Cardiac fibroblast (primary cell): ENCODE measurements at regions not wholly inside any gene's neighbourhood (a gene's known extent, or its start where the extent isn't known, plus 50 kb on each side); places are given as distances from the start of the nearest gene placed in this dataset.

ENCODE experiments used
- DNase-seq, 2 donors: peaks; one replicate each; pipeline versions ENCODE4 v3.0.0 to v3.0.0-alpha.2; 2010; ENCODE audit warnings: low read depth in 2 of 2
- H3K4me3 ChIP-seq, 2 donors: replicated peaks in 1 of 2; 1 replicate in 1 of 2; 2 replicates in 1 of 2; pipeline ENCODE4 v1.5.1; 2011; ENCODE audit warnings: low read depth in 2 of 2, low read length in 2 of 2, mild to moderate bottlenecking in 2 of 2, moderate library complexity in 1 of 2
- TF ChIP-seq, protein P1 (sequence below): IDR thresholded peaks from one replicate; pipeline ENCODE4 v1.5.1; 2011; ENCODE audit warnings: low read depth, mild to moderate bottlenecking, low read length, inconsistent platforms

DNA sequence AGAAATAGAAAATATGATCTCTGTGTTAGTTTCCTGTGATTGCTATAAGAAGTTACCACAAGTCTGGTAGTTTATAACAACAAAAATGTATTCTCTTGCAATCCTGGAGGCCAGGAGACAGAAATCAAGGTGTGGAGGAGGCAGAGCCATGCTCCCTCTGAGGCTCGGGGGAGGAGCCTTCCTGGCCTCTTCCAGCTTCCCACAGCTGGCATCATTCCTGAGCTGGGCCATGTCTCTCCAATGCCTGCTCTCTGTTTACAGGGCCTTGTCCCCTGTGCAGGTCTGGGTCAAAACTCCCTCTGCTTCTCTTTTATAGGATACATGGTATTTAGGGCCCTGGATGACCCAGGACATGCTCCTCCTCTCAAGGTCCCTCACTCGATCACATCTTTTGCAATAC lies 81.3 kb upstream of the RET start:
- TF ChIP-seq, protein P1, sequence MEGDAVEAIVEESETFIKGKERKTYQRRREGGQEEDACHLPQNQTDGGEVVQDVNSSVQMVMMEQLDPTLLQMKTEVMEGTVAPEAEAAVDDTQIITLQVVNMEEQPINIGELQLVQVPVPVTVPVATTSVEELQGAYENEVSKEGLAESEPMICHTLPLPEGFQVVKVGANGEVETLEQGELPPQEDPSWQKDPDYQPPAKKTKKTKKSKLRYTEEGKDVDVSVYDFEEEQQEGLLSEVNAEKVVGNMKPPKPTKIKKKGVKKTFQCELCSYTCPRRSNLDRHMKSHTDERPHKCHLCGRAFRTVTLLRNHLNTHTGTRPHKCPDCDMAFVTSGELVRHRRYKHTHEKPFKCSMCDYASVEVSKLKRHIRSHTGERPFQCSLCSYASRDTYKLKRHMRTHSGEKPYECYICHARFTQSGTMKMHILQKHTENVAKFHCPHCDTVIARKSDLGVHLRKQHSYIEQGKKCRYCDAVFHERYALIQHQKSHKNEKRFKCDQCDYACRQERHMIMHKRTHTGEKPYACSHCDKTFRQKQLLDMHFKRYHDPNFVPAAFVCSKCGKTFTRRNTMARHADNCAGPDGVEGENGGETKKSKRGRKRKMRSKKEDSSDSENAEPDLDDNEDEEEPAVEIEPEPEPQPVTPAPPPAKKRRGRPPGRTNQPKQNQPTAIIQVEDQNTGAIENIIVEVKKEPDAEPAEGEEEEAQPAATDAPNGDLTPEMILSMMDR = no peak
- no peak for DNase-seq
- no peak overlapping the region for H3K4me3 ChIP-seq

DNA sequence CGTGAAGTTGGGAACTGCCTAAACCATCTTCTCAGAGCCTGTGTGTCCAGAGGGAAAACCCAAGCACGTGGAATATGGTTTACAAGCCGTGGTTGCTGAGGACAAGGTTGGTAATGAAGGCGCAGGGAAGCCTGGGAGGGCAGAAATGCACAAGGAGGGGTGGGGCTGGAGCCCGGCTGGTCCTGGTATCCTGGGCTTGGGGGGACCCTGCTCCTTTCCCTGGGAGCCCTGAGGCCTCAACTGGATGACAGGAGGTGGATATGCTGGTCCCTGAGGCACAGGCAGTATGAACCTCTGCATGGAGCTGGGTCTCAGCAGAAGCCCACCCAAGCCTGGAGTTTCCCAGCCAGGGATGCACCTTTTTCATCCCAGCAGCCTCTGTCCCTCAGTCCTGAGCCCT lies 80.3 kb upstream of the RET start:
- no peak for DNase-seq

DNA sequence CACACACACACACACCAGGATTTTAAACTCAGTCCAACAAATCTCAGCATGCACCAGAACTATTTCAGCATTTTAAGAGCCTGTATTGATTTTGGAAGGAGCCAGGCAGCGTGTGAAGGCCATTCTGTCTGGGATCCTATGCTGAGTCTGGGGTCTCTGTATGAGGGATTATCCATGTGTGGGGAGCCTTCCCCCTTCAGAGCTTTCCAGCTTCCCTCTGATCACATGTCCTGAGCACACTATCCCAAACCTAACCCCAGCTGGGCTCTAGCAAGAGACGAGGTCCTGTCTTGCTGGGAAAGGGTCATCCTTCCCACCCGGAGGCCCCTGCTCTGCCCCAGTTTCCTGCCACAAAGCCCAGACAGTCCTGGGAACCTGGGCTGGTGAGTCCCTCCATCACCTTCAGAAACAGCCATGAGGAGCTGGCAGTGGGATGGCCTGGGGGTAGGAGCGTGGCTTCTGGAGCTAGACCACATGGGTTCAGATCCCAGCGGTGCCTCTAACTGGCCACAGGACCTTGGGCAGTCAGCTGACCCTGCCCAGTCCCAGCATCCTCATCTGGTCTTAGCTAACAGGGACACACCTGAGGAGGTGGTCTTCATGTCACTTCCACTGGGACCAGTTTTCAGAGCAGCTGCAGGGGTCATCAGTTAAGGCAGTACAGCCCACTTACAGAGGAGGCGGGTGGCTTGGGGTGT lies 79.6 kb upstream of the RET start:
- no peak for DNase-seq
- TF ChIP-seq, protein P1 = no peak

More for the DNA sequence above, 80.3 kb upstream of the RET start:
- H3K4me3 ChIP-seq = no peak overlapping the region
- TF ChIP-seq, protein P1 = no peak

DNA sequence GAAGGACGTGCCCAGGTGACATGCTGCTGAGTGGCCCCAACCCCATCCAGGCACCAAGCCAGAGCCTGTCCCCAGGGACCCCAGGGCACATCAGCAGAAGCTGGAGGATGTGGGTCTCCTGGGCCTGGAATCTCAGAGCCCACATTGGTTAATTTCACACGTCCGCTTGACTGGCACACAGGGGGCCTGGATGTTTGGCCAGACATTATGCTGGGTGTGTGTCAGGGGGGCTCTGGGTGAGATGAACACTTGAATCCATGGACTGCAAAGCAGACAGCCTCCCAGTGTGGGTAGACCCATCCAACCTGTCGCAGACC lies 79.1 kb upstream of the RET start:
- H3K4me3 ChIP-seq = no peak overlapping the region
- no peak for DNase-seq
- TF ChIP-seq, protein P1 = no peak

More for the DNA sequence above, 79.6 kb upstream of the RET start:
- no peak overlapping the region for H3K4me3 ChIP-seq

DNA sequence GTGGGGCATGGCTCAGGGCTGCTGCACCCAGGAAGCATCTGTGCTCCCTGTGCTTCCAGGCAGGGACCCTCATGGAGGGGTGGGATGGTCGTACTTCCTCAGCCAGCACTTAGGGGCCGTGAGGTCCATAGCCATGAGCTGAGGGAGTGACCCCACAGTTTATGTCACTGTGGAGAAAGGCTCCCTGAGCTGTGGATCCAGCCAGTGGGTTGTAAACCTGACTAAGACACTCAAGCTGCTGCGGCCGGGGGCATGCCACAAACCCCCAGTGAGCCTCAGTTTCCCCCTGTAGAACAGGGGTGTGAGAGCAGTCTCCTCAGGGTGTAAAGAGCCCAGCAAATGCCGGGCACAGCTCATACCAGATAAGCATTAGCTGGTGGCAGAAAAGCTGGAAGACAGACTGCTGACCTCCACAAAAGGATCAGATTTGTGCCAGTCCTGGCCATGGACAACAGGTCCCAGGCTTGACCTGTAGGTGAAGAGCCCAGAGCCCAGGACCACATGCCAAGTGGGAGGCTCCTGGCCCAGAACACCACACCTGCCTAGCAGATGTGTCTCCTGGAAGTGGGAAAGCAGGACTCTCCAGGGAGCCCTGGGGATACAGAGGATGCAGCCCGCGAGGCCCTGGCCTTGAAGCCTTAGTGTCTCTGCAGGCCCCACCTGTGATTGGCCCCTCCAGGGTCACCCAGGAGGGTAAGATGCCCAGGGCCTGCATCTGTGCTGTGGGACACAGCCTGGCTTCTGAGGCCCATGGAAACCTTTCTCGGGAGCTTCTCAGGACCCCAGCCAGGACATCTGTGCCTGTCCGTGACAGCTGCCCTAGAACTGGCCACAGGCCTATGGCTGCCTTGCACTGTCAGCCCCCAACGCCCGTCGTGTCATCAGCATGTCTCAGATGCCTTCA lies 78.1 kb upstream of the RET start:
- H3K4me3 ChIP-seq = no peak overlapping the region
- no peak for DNase-seq
- TF ChIP-seq, protein P1 = no peak

DNA sequence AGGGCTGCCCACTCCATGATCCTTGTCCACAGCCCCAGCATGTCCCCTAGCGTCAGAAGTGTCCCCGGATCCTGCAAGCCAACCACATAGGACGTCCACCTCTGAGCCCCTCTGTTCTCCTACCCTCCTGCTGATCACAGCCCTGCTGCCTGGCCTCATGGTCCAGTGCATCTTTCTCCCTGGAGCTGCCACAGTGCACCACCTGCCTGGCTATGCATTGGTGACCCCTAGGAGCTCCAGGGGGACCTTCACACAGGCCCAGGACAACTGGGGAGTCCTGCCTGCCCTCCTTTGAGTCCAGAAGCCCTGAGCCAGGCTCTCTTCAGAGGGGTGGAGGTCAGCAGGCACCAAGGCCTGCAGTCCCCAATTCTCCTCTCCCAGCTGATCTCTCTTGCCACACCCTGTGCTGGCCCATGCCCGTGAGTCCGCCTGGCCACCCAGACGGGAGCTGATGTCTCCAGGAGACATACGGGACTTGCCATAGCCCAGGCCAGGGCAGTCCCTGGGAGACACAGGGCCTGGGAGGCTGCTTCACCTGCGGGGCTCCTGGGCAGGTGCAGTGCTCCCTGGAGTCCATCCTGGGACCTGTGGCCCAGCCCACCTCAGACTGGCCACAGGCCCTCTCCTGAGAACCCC lies 77.4 kb upstream of the RET start:
- TF ChIP-seq, protein P1 = no peak
- no peak for DNase-seq
- no peak overlapping the region for H3K4me3 ChIP-seq
